Fibroblast of pulmonary artery (primary cell): ENCODE measurements at regions not wholly inside any gene's neighbourhood (a gene's known extent, or its start where the extent isn't known, plus 50 kb on each side); places are given as distances from the start of the nearest gene placed in this dataset.

Experiments
- DNase-seq: peaks from one replicate; pipeline ENCODE4 v3.0.0-alpha.2; 2010; ENCODE audit warnings: low read depth
- H3K4me3 ChIP-seq: replicated peaks from 2 replicates; pipeline ENCODE4 v1.5.1; 2011; ENCODE audit warnings: low read depth, mild to moderate bottlenecking, control low read depth, low read length, moderate library complexity
- CTCF ChIP-seq: IDR thresholded peaks from 2 replicates; pipeline ENCODE4 v1.5.1; 2011; ENCODE audit warnings: mild to moderate bottlenecking, control low read depth, low read length, inconsistent platforms; ENCODE audit errors: missing control alignments

- no peak overlapping the region for H3K4me3 ChIP-seq
- no peak for DNase-seq
- no peak for TF ChIP-seq CTCF
Observed at GRCh38 chr13:87093399-87093798, 577.8 kb upstream of the SLITRK5 start.

- no peak overlapping the region for H3K4me3 ChIP-seq
- DNase-seq = peak; percentile 1
- no peak for TF ChIP-seq CTCF
Observed at GRCh38 chr13:87094646-87095045, 576.5 kb upstream of the SLITRK5 start.

- no peak for DNase-seq
- no peak overlapping the region for H3K4me3 ChIP-seq
- no peak for TF ChIP-seq CTCF
Observed at GRCh38 chr13:87100431-87100830, 570.7 kb upstream of the SLITRK5 start.

- TF ChIP-seq CTCF = no peak
- no peak overlapping the region for H3K4me3 ChIP-seq
- no peak for DNase-seq
Observed at GRCh38 chr13:87107651-87108050, 563.5 kb upstream of the SLITRK5 start.

- H3K4me3 ChIP-seq = no peak overlapping the region
- peak; percentile 3 for DNase-seq
- no peak for TF ChIP-seq CTCF
Observed at GRCh38 chr13:87120476-87120875, 550.7 kb upstream of the SLITRK5 start.

- no peak overlapping the region for H3K4me3 ChIP-seq
- no peak for TF ChIP-seq CTCF
- peak; percentile 8 for DNase-seq
Observed at GRCh38 chr13:87122551-87122950, 548.6 kb upstream of the SLITRK5 start.

GRCh38 chr13:87123987-87124784 lies 547.0 kb upstream of the SLITRK5 start:
- H3K4me3 ChIP-seq = no peak overlapping the region
- no peak for TF ChIP-seq CTCF
- peak; percentile 89 for DNase-seq
